HG03520 (cell line): ENCODE measurements at regions not wholly inside any gene's neighbourhood (a gene's known extent, or its start where the extent isn't known, plus 50 kb on each side); places are given as distances from the start of the nearest gene placed in this dataset.
A peak's percentile ranks its signal among the peaks of the same experiment; 100 is the strongest.

Experiments
- ATAC-seq: cut with Tn5 transposase; IDR thresholded peaks from one replicate; pipeline ENCODE4 v1.9.1; 2021; ENCODE audit warnings: mild to moderate bottlenecking, moderate library complexity; ENCODE audit not compliant: unreplicated experiment

DNA sequence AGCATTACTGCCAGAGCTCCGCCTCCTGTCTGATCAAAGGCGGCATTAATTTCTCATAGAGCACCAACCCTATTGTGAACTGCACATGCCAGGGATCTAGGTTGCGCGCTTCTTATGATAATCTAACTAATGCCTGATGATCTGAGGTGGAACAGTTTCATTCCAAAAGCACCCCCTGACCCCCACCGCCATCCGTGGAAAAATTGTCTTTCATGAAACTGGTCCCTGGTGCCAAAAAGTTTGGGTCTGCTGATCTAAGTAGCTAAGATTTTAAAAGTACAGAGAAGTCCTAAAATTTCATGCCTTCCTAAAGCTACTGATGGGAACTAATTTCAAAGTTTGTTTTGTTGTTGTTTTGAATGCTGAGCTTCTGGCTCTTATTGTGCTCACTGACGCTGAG is 281.6 kb downstream of the PRL start:
- no peak for ATAC-seq

DNA sequence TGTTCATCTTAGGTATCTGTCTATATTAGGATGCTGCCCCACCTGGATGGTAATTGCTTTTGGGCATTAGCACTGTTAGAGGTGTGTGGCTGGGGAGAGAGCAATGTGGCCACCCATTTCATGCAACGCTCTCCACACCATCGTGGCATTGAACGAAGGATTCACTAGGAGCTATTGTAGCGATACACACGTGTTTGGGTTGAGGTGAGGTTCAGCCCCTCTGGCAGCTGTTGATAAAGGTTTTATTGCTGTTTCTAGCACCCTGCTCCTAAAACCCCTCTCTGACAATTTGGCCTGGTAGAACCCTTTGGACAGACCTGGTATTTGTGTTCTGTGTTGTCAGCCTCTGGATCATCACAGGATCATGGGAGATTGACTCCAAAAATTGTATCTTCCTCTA is 280.9 kb downstream of the PRL start:
- ATAC-seq, result no peak

DNA sequence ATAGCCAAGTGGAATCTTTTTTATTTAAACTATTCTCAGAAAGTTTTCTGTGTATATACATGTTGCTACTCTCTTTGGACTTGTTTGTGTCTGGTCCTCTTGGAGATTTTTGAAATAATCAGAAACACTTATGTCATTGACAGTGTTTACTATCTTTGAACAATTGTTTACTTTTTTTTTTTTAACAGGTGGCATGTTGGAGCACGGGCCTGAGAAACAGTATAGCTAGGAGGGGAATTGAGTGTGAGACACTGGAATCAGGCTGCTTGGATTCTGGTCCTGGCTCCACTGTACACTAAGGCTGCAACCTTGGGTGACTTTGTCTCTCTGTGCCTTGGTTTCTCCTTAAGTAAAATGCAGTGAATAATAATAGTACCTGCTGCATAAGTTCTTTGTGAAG is 279.6 kb downstream of the PRL start:
- no peak for ATAC-seq

DNA sequence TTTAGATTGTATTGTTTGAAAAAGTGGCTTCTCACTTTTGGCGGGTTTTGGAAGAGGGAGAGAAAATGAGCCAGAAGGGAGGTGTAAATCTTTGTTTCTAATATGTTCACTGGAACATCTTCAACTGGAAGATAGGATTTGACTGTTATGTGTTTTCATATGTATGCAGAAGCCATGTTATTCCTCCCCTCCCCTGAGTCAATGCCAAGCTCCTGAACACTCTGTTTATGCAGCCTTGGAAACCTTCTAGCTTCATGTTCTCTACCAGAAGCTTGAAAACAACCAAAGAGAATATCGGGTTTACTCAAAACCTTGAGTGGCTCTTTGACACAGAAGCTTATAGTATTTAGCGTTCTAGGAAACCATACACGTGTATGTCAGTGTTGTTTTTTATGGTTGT is 279.1 kb downstream of the PRL start:
- no peak for ATAC-seq

DNA sequence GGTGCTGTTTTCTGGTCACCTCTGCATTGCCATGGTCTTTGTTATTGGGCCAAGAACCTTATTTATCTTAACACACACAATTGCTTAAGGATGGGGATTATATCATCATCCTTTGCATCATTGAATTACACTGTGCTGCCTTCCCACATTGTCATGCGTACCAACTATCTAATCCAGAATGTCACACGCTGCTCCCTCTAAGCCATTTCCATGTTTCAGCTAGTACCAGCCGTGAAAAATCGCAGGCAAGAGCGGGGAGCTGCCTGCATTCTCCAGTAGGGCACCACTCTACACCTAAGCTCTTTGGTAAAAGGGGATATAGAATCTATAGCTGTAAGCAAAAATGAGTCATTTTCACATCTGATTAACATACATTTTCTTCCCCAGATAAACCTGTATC is 277.0 kb downstream of the PRL start:
- no peak for ATAC-seq

DNA sequence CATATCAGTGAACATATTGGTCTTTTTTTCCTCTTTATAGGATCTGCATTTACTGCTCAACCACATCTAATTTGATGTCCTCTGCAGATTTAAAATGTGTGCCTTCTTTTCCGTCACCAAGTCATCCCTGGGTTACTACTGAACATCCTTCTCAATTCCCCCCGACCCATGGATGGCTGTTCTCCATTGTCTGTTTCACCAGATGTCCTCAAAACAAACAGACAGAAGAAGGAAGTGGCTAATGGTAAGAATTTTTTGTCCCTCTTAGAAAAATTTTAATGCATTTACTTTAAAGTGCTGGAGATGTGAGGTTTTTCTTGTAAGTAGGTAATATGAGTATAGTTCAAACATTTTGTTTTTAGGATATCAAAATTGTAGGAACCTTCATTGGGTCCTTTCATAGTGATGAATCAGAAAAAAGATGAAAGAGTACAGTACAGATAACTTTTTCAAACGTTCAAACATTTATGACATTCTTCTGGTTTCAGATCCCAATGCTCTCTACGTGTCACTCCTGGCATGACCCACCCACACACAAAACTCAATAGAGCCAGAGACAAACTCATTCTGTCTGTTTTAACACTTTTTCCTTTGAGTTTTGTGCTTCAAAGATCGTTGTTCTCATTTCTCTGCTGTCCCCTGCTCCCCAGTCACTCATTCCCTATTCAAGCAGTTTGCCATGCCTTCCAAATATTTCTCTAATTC is 276.4 kb downstream of the PRL start:
- ATAC-seq, result no peak

DNA sequence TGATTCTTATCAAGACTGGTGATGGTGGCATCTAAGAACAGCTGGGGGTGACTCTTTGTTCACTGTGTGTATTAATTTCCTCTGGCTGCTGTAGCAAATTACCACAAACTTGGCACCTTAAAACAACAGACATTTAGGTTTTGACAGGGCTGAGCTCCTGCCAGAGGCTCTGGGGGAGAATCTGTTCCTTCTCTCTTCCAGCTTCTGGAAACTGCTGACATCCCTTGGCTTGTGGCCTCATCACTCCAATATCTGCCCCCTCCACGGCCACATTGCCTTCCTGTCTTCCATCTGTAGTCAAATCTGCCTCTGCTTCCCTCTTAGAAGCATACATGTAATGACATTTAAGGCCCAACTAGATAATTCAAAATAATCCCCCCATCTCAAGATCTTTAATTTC is 274.9 kb downstream of the PRL start:
- ATAC-seq, result no peak

DNA sequence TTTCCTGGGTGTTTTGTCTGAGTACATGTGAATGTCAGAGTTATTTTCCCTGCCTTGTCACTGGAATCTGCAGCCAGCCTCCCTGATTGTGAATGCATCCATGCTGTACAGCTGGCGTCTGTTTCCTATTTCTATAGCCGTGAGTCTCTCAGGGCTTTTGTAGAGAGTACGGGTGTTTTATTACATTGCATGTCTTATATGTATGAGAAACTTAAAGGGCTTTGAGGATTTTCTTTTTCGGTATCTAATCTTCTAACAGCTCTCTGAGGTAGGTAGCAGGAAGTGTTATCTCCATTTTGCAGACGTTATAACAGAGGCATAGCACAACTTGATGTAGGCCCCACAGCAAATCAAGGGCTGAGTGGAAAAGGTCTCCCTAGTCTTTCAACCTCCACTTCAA is 272.9 kb downstream of the PRL start:
- ATAC-seq, result no peak

DNA sequence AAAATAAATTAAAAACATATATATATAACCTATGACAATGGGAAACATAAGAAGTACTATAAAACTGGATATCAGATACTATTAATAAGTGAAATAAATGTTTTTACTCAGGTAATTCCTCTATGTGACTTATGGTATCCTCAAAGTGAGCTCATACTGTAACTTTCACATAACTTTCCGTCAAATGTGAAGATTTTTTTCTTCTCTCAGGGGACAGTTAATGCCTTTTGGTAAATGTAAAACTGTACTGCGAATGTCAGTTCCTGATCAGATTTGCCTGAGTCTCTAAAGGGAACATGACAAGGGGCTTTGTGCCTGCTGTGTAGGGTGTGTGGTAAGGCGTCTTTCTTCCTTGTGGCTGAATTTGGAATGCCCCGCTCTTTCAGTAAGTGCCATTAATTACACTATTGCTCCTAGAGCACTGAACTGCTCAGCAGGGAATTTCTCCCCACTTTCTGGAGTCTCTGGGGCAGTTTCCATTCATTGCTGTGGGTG is 271.8 kb downstream of the PRL start:
- peak; percentile 16 for ATAC-seq

DNA sequence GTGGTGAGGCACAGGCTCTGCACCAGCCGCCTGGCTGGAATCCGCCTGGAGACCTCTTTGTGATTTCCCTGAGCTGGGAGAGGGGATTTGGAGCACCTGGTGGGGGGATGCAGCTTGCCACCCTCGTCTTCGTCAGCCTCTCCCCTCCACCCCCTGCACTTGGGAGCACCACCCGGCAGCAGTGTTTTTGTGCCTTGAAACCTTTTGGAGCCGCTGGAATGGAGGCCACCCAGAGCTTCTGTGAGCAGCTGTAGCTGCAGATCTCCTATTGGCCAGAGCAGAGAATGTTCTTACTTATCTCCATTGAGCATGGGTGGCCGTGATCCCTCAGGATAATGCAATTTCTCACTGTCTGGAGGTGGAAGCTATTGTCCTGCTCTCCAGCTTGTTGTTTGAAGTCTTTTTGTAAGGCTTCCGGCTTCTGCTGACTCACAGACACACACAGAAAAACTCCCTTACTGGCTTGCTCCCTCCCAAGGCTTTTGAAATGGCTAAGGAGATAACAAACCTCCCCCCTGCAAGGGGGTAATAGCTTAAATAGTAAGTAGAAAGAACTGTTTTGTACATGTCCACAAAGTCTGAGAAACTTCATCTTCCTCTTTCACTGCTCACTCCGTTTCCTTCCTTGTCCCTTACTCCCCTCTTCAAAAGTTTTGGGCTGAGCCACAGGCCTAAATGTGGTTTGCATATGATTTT is 271.2 kb downstream of the PRL start:
- ATAC-seq, result peak; percentile 45

DNA sequence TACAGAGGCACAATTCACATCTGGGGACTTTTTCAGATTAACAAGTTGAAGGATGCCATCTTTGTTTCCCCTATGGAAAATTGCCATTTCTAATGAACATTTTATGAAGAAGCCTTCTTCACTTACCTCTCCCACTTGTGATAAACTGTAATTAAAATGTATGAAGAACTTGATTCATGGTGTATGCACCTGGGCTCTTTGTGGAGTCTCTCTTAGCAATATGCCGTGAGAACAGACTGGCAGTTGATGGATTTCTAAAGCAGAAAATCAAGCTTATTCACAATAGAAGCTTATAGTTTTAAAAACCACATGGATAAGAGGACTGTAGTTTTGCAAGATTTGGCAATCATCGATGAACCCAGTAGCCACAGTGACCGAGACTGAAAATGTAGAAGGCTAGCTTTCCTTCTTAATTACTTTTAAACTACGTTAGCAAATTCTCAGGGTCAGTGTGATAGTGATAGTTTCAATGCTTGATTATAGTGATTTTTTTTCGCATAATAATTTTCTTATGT is 270.6 kb downstream of the PRL start:
- ATAC-seq, result peak; percentile 16

DNA sequence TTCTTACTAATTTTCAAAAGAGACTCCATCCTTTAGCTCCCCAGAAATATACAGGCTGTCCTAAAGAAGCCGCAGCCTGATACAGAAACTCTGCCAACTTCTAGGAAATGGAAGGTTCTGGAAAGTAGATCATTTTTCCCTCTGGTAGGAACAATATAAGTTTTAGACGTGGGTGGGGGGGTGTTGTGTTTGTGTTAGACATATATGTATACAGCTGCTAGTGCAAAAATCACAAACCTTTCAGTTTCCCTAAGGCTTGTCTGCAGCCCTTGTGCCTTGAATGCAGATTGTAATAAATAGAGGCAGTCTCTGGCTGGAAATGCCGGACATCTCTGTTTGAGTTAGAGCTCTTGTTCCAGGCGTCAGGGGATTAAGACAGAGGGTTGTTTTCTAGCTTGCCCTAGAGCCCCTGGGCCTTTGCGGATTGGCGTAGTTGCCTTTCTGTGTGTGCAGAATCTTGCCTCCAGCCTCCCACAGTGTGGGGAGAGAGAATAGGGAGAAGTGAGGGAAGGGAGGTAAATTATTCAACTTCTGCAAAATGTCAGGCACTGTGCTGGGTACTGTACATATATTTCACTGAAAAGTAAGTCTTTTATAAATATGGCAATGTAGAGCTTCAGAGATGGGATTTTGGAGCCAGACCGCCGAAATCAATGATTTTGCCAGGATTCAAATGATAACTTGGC is 269.7 kb downstream of the PRL start:
- no peak for ATAC-seq

DNA sequence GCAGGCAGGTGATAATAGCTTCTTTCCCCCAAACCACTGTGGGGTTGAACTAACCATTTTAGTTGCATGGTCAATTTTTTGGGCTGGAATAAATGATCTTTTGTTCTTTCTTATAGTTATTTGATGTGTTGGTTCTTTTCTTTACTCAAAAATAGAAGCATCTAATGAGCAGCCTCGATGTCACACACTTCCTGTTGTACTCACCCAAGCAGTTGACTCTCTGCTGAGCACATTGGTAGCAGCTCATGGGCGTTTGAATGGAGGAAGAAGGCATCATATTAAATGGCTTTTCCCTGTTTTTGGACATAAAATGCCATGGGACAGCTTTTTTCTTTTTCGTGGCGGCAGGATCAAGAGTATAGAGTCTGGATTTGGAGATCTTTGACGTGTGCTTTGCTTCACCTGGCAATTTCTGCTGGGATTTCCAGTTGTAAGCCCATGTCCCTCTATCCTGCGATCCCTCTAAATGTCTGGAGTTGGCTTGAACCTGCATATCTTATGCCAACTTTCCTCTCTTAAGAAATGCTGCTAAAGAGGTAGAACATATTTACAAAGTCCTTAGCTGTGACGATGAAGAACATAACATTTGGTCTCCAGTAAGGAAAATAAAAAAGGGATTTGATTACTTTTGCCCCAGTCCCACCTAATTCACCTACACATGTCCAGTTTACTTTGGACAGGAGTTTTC is 268.3 kb downstream of the PRL start:
- ATAC-seq, result no peak

DNA sequence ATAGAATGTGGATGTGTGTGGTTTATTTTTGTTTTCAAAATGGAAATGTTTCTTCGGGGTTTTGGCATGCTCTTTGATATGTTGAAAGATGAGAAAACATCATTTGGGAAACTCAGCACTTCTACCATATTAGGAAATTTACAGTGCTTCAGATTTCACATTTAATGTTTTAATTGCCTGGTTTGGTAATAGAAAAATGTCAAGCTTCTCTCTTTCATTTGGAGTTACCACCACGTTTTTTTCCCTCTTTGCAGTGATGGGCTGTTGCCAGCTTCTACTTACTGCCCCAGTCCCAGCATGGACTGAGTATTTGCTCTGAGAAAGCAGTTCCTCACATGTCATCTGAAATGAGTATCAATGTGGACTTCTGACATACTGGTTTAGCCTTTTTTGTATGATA is 267.7 kb downstream of the PRL start:
- no peak for ATAC-seq

DNA sequence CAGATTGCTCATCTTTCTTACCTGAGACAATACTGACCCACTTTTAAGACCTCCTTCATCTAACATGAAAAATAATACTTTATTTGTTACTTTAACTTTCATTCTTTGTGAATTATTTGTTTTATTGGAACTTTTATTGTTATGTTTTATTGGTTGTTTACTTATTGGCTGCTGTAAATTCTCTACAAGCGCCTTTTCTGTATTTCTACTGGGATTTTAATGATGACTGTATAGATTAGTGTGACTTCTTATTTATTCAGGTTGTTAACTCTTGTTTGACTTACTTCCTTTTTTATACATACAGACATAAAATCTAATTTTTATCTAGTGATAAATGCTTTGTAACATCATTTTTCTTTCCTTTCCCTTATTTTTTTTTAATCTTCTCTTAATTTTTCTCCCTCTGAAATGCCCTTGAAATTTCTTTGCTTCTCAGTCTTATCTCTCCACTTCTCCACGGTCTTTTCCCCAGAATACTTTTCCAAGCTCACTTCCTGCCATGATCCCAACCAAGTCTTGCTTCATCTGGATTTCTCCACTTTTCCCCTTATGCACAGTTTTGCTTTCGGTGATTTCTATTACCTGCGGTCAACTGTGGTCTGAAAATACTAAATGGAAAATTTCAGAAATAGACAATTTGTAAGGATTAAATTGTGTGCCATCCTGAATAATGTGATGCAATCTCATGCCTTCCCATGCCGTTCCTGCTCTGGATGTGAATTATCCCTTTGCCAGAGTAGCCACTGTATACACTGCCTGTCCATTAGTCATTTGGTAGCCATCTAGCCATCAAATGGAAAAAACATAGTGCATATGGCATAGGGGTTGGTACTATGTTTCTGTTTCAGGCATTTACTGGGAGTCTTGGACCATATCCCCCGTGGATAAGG is 265.9 kb downstream of the PRL start:
- no peak for ATAC-seq

DNA sequence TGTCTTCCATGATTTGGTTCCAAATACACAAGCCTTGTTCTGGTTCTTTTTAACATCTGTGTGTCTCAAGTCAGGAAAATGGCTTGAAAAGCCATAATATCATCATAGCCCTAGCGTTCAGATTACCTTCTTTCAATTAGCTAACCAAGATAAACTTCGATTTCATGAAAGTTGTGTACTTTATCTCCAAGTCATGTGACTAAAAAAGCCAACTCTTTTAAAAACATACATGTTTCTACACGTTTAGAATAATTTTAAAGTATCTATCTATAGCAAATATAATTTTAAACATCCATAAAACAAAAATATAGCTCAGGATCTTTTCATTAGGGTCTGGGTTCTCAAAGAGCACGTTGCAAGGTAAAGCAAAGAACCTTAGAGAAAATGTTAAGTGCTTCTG is 261.1 kb downstream of the PRL start:
- no peak for ATAC-seq

DNA sequence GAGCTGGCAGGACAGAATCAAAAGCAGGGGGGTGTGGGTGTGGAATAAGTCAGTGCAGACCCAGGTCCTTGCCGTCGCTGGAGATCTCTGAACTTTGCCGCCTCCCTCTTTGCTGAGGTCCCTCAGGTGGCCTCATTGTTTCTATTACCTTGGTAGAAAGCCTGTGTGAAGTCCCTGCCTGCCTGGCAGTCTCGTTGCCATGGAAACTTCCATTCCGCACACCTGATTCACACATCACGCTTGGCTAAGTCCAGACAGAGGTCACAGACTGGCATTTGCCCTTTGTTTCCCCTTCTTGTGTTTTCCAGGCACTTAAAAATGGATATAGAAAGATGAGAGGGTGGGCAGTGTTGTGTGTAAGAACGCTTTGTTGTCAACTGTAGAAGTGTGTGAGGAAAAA is 260.6 kb downstream of the PRL start:
- ATAC-seq, result no peak

DNA sequence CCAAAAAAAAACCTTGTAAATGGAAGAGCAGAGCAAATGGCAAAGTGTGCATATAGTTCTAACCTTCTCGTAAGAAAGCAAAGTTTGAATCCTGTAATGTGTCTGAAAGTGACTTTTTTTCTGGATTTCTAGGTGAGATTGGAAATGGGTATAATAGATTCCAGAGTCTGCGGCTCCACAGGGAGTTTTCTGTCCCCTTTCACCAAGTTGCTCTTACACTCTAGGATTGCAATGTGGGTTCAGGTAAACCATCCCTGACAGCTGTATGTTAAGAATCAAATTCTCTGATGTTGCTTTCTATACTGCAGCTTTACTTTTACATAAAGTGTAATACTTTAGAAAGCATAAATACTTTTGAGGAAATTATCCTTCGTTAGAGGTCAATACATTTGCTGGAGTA is 260.1 kb downstream of the PRL start:
- ATAC-seq, result no peak

DNA sequence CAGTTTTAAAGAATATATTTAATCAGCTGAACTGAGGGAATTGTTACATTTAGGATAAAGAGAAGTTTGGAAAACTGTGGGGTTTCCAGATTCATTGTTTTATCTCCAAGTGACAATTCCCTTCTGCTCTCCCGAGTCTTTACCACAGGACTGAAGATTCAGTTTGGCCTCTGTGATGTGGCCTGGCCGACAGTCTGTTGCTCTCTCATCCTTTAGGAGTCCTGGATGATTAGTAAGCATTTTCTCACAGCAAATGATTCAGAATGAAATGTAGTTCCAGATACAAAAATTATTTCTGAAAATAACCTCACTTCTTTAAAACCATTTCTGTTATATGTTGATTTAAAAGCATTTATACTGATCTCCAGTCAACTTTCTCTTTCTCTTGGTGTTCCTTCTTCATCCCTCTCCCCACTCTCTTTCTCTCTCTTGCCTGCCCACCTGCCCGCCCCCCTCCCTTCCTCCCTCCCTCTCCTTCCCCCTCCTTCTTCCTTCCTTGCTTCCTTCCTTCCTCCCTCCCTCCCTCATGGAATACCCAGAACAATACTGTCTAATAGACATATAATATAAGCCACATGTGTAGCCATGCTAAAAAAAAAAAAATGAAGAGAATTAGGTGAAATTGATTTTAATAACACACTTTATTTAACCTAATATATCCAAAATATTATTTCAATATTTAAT is 254.9 kb downstream of the PRL start:
- no peak for ATAC-seq

DNA sequence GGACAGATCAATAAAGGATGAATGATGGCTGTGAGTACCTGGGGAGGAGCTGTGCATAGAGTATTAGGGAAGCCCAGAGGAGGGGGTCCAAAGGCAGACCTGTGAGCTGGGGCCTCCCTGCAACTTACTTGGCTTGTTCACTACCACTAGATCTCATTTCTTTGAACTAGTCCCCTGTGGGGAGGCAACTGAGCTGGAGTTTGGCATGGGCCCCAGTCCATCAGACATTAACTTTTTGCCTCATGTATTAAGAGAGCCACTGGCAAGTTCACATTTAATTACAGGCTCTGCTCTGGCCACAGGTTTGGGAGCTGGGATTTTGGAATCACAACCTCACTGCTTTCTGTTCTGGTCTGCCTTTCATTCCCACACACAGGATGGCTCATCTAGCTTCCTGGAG is 254.1 kb downstream of the PRL start:
- ATAC-seq, result no peak
